ENCODE measurements at regions not wholly inside any gene's neighbourhood (a gene's known extent, or its start where the extent isn't known, plus 50 kb on each side); places are given as distances from the start of the nearest gene placed in this dataset.
"Not testable (repeated sequence)": the region's sequence is repeated elsewhere in the genome, so short reads cannot be mapped to it uniquely, and the experiment has no call there.

GRCh38 chr2:203621981-203622515 is 84.4 kb upstream of the CD28 start:
- H3K27me3 Mint-ChIP-seq (ENCODE audit: low read depth): no peaks in the 10 kb centered on the region
- no peaks in the 10 kb centered on the region for H3K36me3 Mint-ChIP-seq (ENCODE audit: low read depth)
- no peak for TF ChIP-seq CTCF (conservative IDR thresholded peaks at IDR 0.05)
- DNase-seq (ENCODE audit: low read depth, low spot score): no peak
- H3K27ac Mint-ChIP-seq (ENCODE audit: unreplicated experiment): no peak overlapping the region
- H3K4me3 Mint-ChIP-seq: no peak overlapping the region
- peaks cover 2% of the 10 kb centered on the region for H3K9me3 Mint-ChIP-seq
- no peaks in the 10 kb centered on the region for H3K4me1 Mint-ChIP-seq

- H3K36me3 Mint-ChIP-seq (ENCODE audit: low read depth): no peaks in the 10 kb centered on the region
- DNase-seq (ENCODE audit: low read depth, low spot score): no peak
- no peak overlapping the region for H3K27ac Mint-ChIP-seq (ENCODE audit: unreplicated experiment)
- no peaks in the 10 kb centered on the region for H3K4me1 Mint-ChIP-seq
- no peaks in the 10 kb centered on the region for H3K27me3 Mint-ChIP-seq (ENCODE audit: low read depth)
- no peak for TF ChIP-seq CTCF (conservative IDR thresholded peaks at IDR 0.05)
- H3K9me3 Mint-ChIP-seq: peaks cover 2% of the 10 kb centered on the region
- H3K4me3 Mint-ChIP-seq: no peak overlapping the region
These were observed 83.3 kb upstream of the CD28 start for GRCh38 chr2:203623096-203623495.

- Mint-ChIP-seq H3K4me3 (no peak overlapping the region), H3K36me3 (ENCODE audit: low read depth) (no peaks in the 10 kb centered on the region)
These were observed 82.8 kb upstream of the CD28 start for GRCh38 chr2:203623661-203624060.

GRCh38 chr2:203625701-203626100 is 80.7 kb upstream of the CD28 start:
- Mint-ChIP-seq H3K9me3 (peaks cover 2% of the 10 kb centered on the region), H3K36me3 (ENCODE audit: low read depth) (no peaks in the 10 kb centered on the region), H3K4me1 (no peaks in the 10 kb centered on the region), H3K4me3 (no peak overlapping the region), H3K27ac (ENCODE audit: unreplicated experiment) (no peak overlapping the region), H3K27me3 (ENCODE audit: low read depth) (no peaks in the 10 kb centered on the region)
- no peak for DNase-seq (ENCODE audit: low read depth, low spot score)
- no peak for TF ChIP-seq CTCF (conservative IDR thresholded peaks at IDR 0.05)

More at GRCh38 chr2:203623661-203624060, 82.8 kb upstream of the CD28 start:
- peaks cover 2% of the 10 kb centered on the region for H3K9me3 Mint-ChIP-seq
- no peaks in the 10 kb centered on the region for H3K4me1 Mint-ChIP-seq
- TF ChIP-seq CTCF (conservative IDR thresholded peaks at IDR 0.05): no peak
- H3K27me3 Mint-ChIP-seq (ENCODE audit: low read depth): no peaks in the 10 kb centered on the region
- H3K27ac Mint-ChIP-seq (ENCODE audit: unreplicated experiment): no peak overlapping the region
- no peak for DNase-seq (ENCODE audit: low read depth, low spot score)

GRCh38 chr2:203626247-203626646 is 80.2 kb upstream of the CD28 start:
- H3K4me3 Mint-ChIP-seq; H3K27ac Mint-ChIP-seq (ENCODE audit: unreplicated experiment); H3K27me3 Mint-ChIP-seq (ENCODE audit: low read depth); H3K36me3 Mint-ChIP-seq (ENCODE audit: low read depth); H3K9me3 Mint-ChIP-seq; H3K4me1 Mint-ChIP-seq; DNase-seq (ENCODE audit: low read depth, low spot score): not testable (repeated sequence)

GRCh38 chr2:203626952-203627681 is 79.3 kb upstream of the CD28 start:
- Mint-ChIP-seq H3K27ac (ENCODE audit: unreplicated experiment) (no peak overlapping the region), H3K4me3 (no peak overlapping the region), H3K36me3 (ENCODE audit: low read depth) (no peaks in the 10 kb centered on the region), H3K27me3 (ENCODE audit: low read depth) (no peaks in the 10 kb centered on the region), H3K9me3 (no peaks in the 10 kb centered on the region), H3K4me1 (peaks cover 5% of the 10 kb centered on the region)
- DNase-seq (ENCODE audit: low read depth, low spot score): no peak
- no peak for TF ChIP-seq CTCF (conservative IDR thresholded peaks at IDR 0.05)

Measured in neural crest cell (in vitro differentiated cells).